ENCODE measurements at regions not wholly inside any gene's neighbourhood (a gene's known extent, or its start where the extent isn't known, plus 50 kb on each side); places are given as distances from the start of the nearest gene placed in this dataset.

GRCh38 chr2:210833403-210833802 lies 277.0 kb downstream of the CPS1 start:
- Histone ChIP-seq H3K9ac (replicated peaks in 1 of 4; ENCODE audit: extremely low read depth in 1 of 4, low read depth in 3 of 4, low read length in 3 of 4) (no peak overlapping the region), H2BK5ac (ENCODE audit: low read depth, low read length) (no peak overlapping the region), H2BK12ac (ENCODE audit: low read depth, low read length) (no peak overlapping the region), H3K4me2 (ENCODE audit: insufficient read depth in 1 of 2, low read depth in 2 of 2, low read length in 2 of 2) (no peak overlapping the region), H3K27ac (ENCODE audit: low read depth, low read length) (no peak overlapping the region), H3K23me2 (ENCODE audit: low read depth, low read length) (no peaks in the 10 kb centered on the region; the same call in 1 of the 2 replicates), H3K4ac (replicated peaks; ENCODE audit: insufficient read length, low read depth, low read length) (no peak overlapping the region), H4K8ac (ENCODE audit: extremely low read depth, insufficient read depth, low read length) (no peak overlapping the region), H4K5ac (ENCODE audit: insufficient read length, low read depth, low read length) (no peak overlapping the region), H2BK120ac (replicated peaks; ENCODE audit: low read depth, low read length) (no peak overlapping the region), H3K79me1 (ENCODE audit: low read depth, low read length) (no peaks in the 10 kb centered on the region), H3K23ac (ENCODE audit: insufficient read length) (no peak overlapping the region), H4K91ac (replicated peaks; ENCODE audit: insufficient read length, low read length) (no peak overlapping the region), H3K27me3 (replicated peaks in 1 of 4; ENCODE audit: control insufficient read depth in 3 of 4, extremely low read depth in 1 of 4, insufficient read depth in 3 of 4, low read length in 3 of 4) (no peaks in the 10 kb centered on the region), H3K56ac (replicated peaks; ENCODE audit: insufficient read length, low read depth, low read length) (no peak overlapping the region), H2AFZ (ENCODE audit: low read length) (no peak overlapping the region), H3K79me2 (ENCODE audit: control insufficient read depth in 1 of 2, insufficient read depth in 2 of 2, low read length in 2 of 2) (no peaks in the 10 kb centered on the region), H3K9me3 (ENCODE audit: insufficient read depth in 2 of 2, low read depth in 1 of 2, low read length in 1 of 2) (no peaks in the 10 kb centered on the region), H2BK20ac (ENCODE audit: low read length) (no peak overlapping the region), H4K20me1 (replicated peaks in 1 of 2; ENCODE audit: control insufficient read depth in 1 of 2, insufficient read depth in 2 of 2, low read length in 2 of 2) (no peaks in the 10 kb centered on the region), H2BK15ac (ENCODE audit: low read length) (no peak overlapping the region), H3K36me3 (ENCODE audit: control insufficient read depth in 2 of 4, insufficient read depth in 4 of 4, low read length in 3 of 4) (no peaks in the 10 kb centered on the region), H2AK5ac (ENCODE audit: low read depth, low read length) (no peak overlapping the region), H3K4me3 (ENCODE audit: extremely low read depth in 1 of 4, insufficient read depth in 2 of 4, low read depth in 3 of 4, low read length in 4 of 4) (no peak overlapping the region), H3K4me1 (replicated peaks in 1 of 4; ENCODE audit: control insufficient read depth in 3 of 4, insufficient read depth in 4 of 4, low read length in 3 of 4) (no peaks in the 10 kb centered on the region), H3K18ac (ENCODE audit: extremely low read depth, low read length) (no peak overlapping the region), H3K14ac (ENCODE audit: insufficient read length) (no peak overlapping the region)
- DNase-seq (ENCODE audit: low read depth in 1 of 2, low spot score in 2 of 2) (no peak), FAIRE-seq (no peak)
- POLR2A ChIA-PET (ENCODE audit: partially characterized antibody), result no interaction called here
- TF ChIP-seq CBX8 (IDR thresholded peaks at IDR 0.05; ENCODE audit: borderline replicate concordance, low read depth, low read length) (no peak), GABPA (IDR thresholded peaks at IDR 0.05; ENCODE audit: borderline replicate concordance, insufficient read depth, low read length) (no peak), SIRT6 (IDR thresholded peaks at IDR 0.05; ENCODE audit: low read length) (no peak), POLR2A (IDR thresholded peaks at IDR 0.05; ENCODE audit: control extremely low read depth in 1 of 2, low read depth in 2 of 2, low read length in 2 of 2) (no peak), HDAC2 (IDR thresholded peaks at IDR 0.05; ENCODE audit: borderline replicate concordance in 1 of 2, low read depth in 2 of 2, low read length in 2 of 2) (no peak), CREB1 (IDR thresholded peaks at IDR 0.05) (no peak), SP4 (IDR thresholded peaks at IDR 0.05; ENCODE audit: low read length) (no peak), CHD1 (IDR thresholded peaks at IDR 0.05; ENCODE audit: low read depth, low read length) (no peak), RNF2 (IDR thresholded peaks at IDR 0.05; ENCODE audit: borderline replicate concordance, low read depth, low read length, missing control alignments, poor library complexity, severe bottlenecking) (no peak), SRF (IDR thresholded peaks at IDR 0.05; ENCODE audit: low read depth, low read length) (no peak), BACH1 (IDR thresholded peaks at IDR 0.05; ENCODE audit: low read length) (no peak)
- CTCF ChIA-PET (ENCODE audit: partially characterized antibody), result interaction anchor here (0.7 to 1.7 kb wide), 6 partner anchors 9 to 202 kb away, joined by 3 to 5 read pairs (median 4); no protein-coding TSS in a partner anchor
